ENCODE measurements at regions not wholly inside any gene's neighbourhood (a gene's known extent, or its start where the extent isn't known, plus 50 kb on each side); places are given as distances from the start of the nearest gene placed in this dataset.
"Not testable (repeated sequence)": the region's sequence is repeated elsewhere in the genome, so short reads cannot be mapped to it uniquely, and the experiment has no call there.

GRCh38 chr2:13768274-13768673, 864.2 kb upstream of the LRATD1 start:
- H3K4me1 Mint-ChIP-seq: no peaks in the 10 kb centered on the region
- no peak overlapping the region for H3K27ac Mint-ChIP-seq
- H3K36me3 Mint-ChIP-seq (ENCODE audit: low read depth): no peaks in the 10 kb centered on the region
- H3K4me3 Mint-ChIP-seq: no peak overlapping the region
- no peaks in the 10 kb centered on the region for H3K27me3 Mint-ChIP-seq
- no peak for ATAC-seq (replicated peaks)
- peaks cover 9% of the 10 kb centered on the region for H3K9me3 Mint-ChIP-seq

GRCh38 chr2:13770279-13770678, 862.2 kb upstream of the LRATD1 start:
- Mint-ChIP-seq H3K27ac (no peak overlapping the region), H3K4me1 (no peaks in the 10 kb centered on the region), H3K36me3 (ENCODE audit: low read depth) (no peaks in the 10 kb centered on the region), H3K4me3 (no peak overlapping the region), H3K9me3 (peaks cover 12% of the 10 kb centered on the region), H3K27me3 (no peaks in the 10 kb centered on the region)
- ATAC-seq (replicated peaks): no peak

- ATAC-seq (replicated peaks): no peak
- Mint-ChIP-seq H3K27ac (no peak overlapping the region), H3K4me1 (no peaks in the 10 kb centered on the region), H3K36me3 (ENCODE audit: low read depth) (no peaks in the 10 kb centered on the region), H3K9me3 (no peaks in the 10 kb centered on the region), H3K27me3 (no peaks in the 10 kb centered on the region), H3K4me3 (no peak overlapping the region)
Observed at GRCh38 chr2:13779996-13780395, 852.5 kb upstream of the LRATD1 start.

- H3K4me1 Mint-ChIP-seq: no peaks in the 10 kb centered on the region
- no peak overlapping the region for H3K27ac Mint-ChIP-seq
- no peak for ATAC-seq (replicated peaks)
- H3K27me3 Mint-ChIP-seq: no peaks in the 10 kb centered on the region
- no peaks in the 10 kb centered on the region for H3K36me3 Mint-ChIP-seq (ENCODE audit: low read depth)
- no peak overlapping the region for H3K4me3 Mint-ChIP-seq
- peaks cover 10% of the 10 kb centered on the region for H3K9me3 Mint-ChIP-seq
Observed at GRCh38 chr2:13791019-13791547, 841.4 kb upstream of the LRATD1 start.

GRCh38 chr2:13806539-13806938, 826.0 kb upstream of the LRATD1 start:
- no peak for ATAC-seq (replicated peaks)

GRCh38 chr2:13813236-13813635, 819.3 kb upstream of the LRATD1 start:
- H3K4me3 Mint-ChIP-seq: no peak overlapping the region
- no peaks in the 10 kb centered on the region for H3K4me1 Mint-ChIP-seq
- no peaks in the 10 kb centered on the region for H3K27me3 Mint-ChIP-seq
- no peak for ATAC-seq (replicated peaks)
- H3K36me3 Mint-ChIP-seq (ENCODE audit: low read depth): no peaks in the 10 kb centered on the region
- peaks cover 10% of the 10 kb centered on the region for H3K9me3 Mint-ChIP-seq
- no peak overlapping the region for H3K27ac Mint-ChIP-seq

More at GRCh38 chr2:13806539-13806938, 826.0 kb upstream of the LRATD1 start:
- Mint-ChIP-seq H3K27ac (no peak overlapping the region), H3K27me3 (no peaks in the 10 kb centered on the region), H3K36me3 (ENCODE audit: low read depth) (no peaks in the 10 kb centered on the region), H3K4me1 (no peaks in the 10 kb centered on the region), H3K4me3 (no peak overlapping the region), H3K9me3 (peaks cover 10% of the 10 kb centered on the region)

- peak; percentile 57 for ATAC-seq (replicated peaks)
- H3K27me3 Mint-ChIP-seq: no peaks in the 10 kb centered on the region
- H3K4me1 Mint-ChIP-seq: no peaks in the 10 kb centered on the region
- H3K36me3 Mint-ChIP-seq (ENCODE audit: low read depth): no peaks in the 10 kb centered on the region
- peaks cover under 1% of the 10 kb centered on the region for H3K9me3 Mint-ChIP-seq
- H3K4me3 Mint-ChIP-seq: no peak overlapping the region
- H3K27ac Mint-ChIP-seq: no peak overlapping the region
Observed at GRCh38 chr2:13818002-13818401, 814.5 kb upstream of the LRATD1 start.

- Mint-ChIP-seq H3K27ac (no peak overlapping the region), H3K27me3 (no peaks in the 10 kb centered on the region), H3K4me3 (no peak overlapping the region), H3K9me3 (peaks cover 3% of the 10 kb centered on the region), H3K36me3 (ENCODE audit: low read depth) (no peaks in the 10 kb centered on the region), H3K4me1 (no peaks in the 10 kb centered on the region)
- ATAC-seq (replicated peaks): no peak
Observed at GRCh38 chr2:13819896-13820295, 812.6 kb upstream of the LRATD1 start.

GRCh38 chr2:13821255-13821880, 811.1 kb upstream of the LRATD1 start:
- Mint-ChIP-seq H3K4me1 (no peaks in the 10 kb centered on the region), H3K9me3 (peaks cover 3% of the 10 kb centered on the region), H3K27me3 (no peaks in the 10 kb centered on the region), H3K27ac (no peak overlapping the region), H3K4me3 (no peak overlapping the region), H3K36me3 (ENCODE audit: low read depth) (no peaks in the 10 kb centered on the region)
- peak; percentile 44 for ATAC-seq (replicated peaks)

GRCh38 chr2:13822365-13822764, 810.2 kb upstream of the LRATD1 start:
- no peak overlapping the region for H3K27ac Mint-ChIP-seq

GRCh38 chr2:13826314-13826853, 806.1 kb upstream of the LRATD1 start:
- H3K27ac Mint-ChIP-seq: no peak overlapping the region
- H3K36me3 Mint-ChIP-seq (ENCODE audit: low read depth): no peaks in the 10 kb centered on the region
- H3K4me1 Mint-ChIP-seq: no peaks in the 10 kb centered on the region
- ATAC-seq (replicated peaks): no peak
- peaks cover 6% of the 10 kb centered on the region for H3K9me3 Mint-ChIP-seq
- no peaks in the 10 kb centered on the region for H3K27me3 Mint-ChIP-seq
- no peak overlapping the region for H3K4me3 Mint-ChIP-seq

More at GRCh38 chr2:13822365-13822764, 810.2 kb upstream of the LRATD1 start:
- no peak for ATAC-seq (replicated peaks)
- no peaks in the 10 kb centered on the region for H3K4me1 Mint-ChIP-seq
- peaks cover 3% of the 10 kb centered on the region for H3K9me3 Mint-ChIP-seq
- no peak overlapping the region for H3K4me3 Mint-ChIP-seq
- no peaks in the 10 kb centered on the region for H3K36me3 Mint-ChIP-seq (ENCODE audit: low read depth)
- H3K27me3 Mint-ChIP-seq: no peaks in the 10 kb centered on the region

- no peaks in the 10 kb centered on the region for H3K27me3 Mint-ChIP-seq
- no peaks in the 10 kb centered on the region for H3K9me3 Mint-ChIP-seq
- H3K36me3 Mint-ChIP-seq (ENCODE audit: low read depth): no peaks in the 10 kb centered on the region
- H3K4me1 Mint-ChIP-seq: no peaks in the 10 kb centered on the region
- H3K4me3 Mint-ChIP-seq: no peak overlapping the region
- no peak for ATAC-seq (replicated peaks)
- no peak overlapping the region for H3K27ac Mint-ChIP-seq
Observed at GRCh38 chr2:13858626-13859025, 773.9 kb upstream of the LRATD1 start.

GRCh38 chr2:13868275-13868674, 764.2 kb upstream of the LRATD1 start:
- H3K27me3 Mint-ChIP-seq; H3K4me3 Mint-ChIP-seq; H3K4me1 Mint-ChIP-seq; H3K36me3 Mint-ChIP-seq (ENCODE audit: low read depth); H3K27ac Mint-ChIP-seq; H3K9me3 Mint-ChIP-seq; ATAC-seq (replicated peaks): not testable (repeated sequence)

- Mint-ChIP-seq H3K36me3 (ENCODE audit: low read depth) (no peaks in the 10 kb centered on the region), H3K9me3 (peaks cover 5% of the 10 kb centered on the region), H3K4me1 (no peaks in the 10 kb centered on the region), H3K4me3 (no peak overlapping the region), H3K27me3 (no peaks in the 10 kb centered on the region), H3K27ac (no peak overlapping the region)
- ATAC-seq (replicated peaks): no peak
Observed at GRCh38 chr2:13876491-13877037, 756.0 kb upstream of the LRATD1 start.

GRCh38 chr2:13877571-13877970, 754.9 kb upstream of the LRATD1 start:
- peaks cover 5% of the 10 kb centered on the region for H3K9me3 Mint-ChIP-seq
- H3K27ac Mint-ChIP-seq: no peak overlapping the region
- no peaks in the 10 kb centered on the region for H3K27me3 Mint-ChIP-seq
- H3K4me3 Mint-ChIP-seq: no peak overlapping the region
- ATAC-seq (replicated peaks): no peak
- no peaks in the 10 kb centered on the region for H3K4me1 Mint-ChIP-seq
- no peaks in the 10 kb centered on the region for H3K36me3 Mint-ChIP-seq (ENCODE audit: low read depth)

Data from activated T-helper 17 cell treated with anti-CD3 and anti-CD28 coated beads, Interleukin-2, amount 50 U/mL, for 72 hours (primary cell).